Activated CD4-positive, alpha-beta T cell treated with anti-CD3 and anti-CD28 coated beads for 4 hours (primary cell): ENCODE measurements at regions not wholly inside any gene's neighbourhood (a gene's known extent, or its start where the extent isn't known, plus 50 kb on each side); places are given as distances from the start of the nearest gene placed in this dataset.
A peak's percentile ranks its signal among the peaks of the same experiment; 100 is the strongest.

ENCODE experiments used
- DNase-seq, 2 donors: peaks; one replicate each; pipeline ENCODE4 v3.0.0-alpha.2; 2020

DNA sequence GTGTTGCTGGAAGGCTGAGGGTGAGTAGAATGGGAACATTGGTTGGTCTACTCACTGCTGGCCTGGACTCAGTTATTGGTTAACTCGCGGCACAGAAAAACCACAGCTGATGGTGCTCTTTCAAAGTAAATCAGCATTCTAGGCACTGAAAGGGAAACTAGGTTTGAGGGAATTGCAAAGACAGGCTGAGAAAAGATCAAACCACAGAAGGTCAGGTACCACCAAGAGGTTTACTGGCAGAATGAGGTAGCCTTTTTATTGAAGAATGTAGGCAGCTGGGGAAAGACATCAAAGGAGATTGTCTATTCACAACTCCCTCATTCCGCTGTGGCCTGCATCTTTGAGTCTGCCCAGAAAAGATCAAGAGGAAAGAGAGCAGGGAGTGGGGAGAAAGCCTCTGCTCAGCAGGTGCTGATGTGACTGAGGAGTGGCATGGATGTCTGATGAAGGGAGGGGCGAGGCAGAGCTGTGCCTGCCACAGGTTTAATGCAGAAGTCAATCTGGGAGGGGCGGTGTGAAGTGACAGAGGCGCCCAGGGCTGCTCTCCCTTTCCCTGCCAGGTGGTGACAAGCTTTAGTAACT, 255.5 kb downstream of the MAN2A1 start:
- DNase-seq = peak in 1 of 2 donors; percentile 12

DNA sequence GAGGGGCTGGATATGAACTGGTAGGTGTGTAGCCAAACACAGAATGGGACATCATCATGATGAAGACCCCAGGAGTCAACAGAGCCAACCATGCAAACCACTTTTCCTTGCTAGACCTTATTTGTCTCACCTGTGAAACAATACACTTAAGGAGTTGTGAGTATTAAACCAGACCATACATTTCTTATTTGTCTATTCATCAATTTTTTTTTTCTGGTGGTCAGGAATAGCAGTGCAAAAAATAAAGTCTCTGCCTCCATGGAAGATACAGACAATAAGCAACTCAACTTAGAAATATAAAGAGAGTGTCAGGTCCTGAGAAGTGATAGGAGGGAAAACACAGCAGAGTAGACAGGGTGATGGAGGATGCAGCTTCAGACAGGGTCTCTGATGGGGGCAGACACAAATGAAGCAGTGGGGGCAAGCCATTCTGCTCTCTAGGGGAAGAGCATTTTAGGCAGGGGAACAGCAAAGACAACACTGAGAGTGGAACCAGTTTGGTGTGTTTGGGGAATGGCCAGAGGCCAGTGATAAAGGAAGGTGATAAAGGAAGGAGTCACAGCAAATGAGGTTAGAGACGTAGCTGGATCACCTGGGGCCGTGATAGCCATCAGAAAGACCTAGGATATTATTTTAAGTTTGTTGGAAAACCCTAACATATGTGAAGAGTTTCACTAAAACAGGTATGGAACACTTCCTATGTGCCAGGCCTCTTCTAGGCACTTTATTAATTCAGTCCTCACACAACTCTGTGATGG, 256.2 kb downstream of the MAN2A1 start:
- DNase-seq = no peak

DNA sequence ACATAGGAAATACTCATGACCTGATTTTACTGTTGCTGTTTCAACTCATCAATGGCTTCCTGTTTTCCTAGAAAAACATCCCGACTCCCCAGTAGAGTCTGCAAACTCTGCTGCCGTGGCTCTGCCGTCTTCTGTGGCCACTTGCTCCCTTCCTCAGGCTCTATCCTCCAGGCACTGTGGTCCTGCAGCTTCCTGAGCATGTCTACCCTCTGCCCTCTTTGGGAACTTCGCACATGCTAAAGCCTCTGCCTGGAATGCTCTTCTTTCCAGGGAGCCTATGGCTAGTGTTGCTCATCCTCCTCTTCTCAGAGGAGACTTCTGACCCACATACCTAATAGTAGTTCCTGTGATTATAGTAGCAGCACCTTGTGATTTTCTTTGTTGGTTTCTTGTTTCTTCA, 256.9 kb downstream of the MAN2A1 start:
- DNase-seq = no peak

DNA sequence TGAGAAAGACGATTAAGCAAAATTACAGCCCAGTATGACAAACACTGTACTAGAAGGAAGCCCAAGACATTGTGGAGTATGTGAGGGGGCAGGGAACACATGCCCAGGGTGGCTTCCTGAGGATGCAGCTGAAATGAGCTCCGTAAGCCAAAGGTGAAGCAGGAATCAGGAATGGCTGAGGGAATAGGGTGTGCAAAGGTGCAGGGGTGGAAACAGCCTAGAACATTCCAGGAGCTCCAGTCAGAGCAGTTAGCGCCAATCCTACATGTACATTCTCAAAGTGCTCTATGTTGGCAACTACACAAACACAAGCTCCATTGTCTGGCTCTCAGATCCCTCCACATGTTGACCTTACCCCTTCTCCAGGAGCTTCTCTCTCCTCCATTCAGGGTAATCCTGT, 257.9 kb downstream of the MAN2A1 start:
- no peak for DNase-seq

DNA sequence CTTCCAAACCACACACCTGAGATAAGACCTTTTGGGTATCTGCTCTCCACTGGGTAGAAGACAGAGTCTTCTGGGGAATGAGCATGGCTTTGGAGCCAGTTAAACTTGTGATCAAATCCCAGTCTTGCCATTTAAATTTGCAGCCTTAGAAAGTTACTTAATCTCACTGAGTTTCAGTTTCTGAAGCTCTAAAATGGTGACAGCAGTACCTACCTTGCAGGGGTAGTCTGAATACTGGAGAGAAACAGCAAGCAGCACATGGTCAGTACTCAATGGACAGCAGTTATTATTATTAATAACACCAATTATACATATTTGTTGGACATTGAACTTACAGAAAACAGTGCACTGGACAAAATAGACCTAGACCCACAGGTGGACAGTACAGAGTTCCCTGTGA, 260.9 kb downstream of the MAN2A1 start:
- DNase-seq = no peak

DNA sequence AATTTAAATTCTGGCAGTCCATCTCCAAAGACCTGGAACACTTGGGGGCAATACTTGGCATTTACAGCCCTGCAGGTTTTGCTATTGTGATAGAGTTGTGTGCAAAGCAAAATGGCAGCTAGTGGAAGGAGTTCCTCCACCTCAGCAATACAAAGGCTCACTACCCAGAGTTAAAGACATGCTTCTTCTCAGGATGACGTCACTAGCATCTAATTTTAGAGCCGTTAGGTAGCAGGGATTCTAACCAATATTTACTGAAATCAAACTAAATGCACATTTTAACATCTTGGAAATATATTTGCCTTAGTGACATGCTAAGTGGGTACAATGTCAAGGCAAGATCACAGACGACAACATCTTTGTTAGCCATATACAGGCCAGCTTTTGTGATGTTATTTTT, 261.6 kb downstream of the MAN2A1 start:
- no peak for DNase-seq

DNA sequence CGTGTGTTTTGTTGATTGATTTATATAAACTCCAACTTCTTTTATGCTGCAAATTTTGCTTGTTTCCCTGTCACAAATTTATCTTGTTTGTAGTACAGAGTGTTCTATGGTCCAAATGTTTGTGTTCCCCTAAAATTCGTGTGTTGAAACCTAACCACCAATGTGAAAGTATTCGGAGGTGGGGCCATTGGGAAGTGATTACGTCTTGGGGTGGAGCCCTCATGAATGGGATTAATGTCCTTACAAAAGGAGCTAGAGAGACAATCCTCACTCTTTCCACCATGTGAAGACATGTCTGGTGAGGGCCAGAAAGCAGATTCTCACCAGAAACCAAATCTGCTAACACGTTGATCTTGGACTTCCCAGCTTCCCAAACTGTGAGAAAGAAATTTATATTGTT, 262.0 kb downstream of the MAN2A1 start:
- no peak for DNase-seq

DNA sequence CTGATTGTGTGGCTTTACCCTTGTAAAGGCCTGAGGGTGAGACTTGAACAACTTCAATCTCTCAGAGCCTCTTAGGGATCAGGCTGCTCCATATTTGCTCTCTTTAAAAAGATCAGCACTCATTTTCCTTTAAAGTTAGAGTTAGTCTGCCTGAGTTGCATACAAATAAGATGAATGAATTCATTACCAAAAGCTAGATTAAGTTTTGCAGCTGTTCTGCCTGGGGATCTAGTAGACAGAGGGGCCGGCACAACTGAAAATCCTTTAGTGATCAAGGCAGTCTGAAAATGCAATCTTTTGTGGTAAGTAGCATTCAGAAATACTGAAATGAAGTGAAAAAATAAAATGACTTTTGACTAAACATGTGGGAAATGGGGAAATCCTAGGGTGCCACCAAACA, 264.0 kb downstream of the MAN2A1 start:
- no peak for DNase-seq

DNA sequence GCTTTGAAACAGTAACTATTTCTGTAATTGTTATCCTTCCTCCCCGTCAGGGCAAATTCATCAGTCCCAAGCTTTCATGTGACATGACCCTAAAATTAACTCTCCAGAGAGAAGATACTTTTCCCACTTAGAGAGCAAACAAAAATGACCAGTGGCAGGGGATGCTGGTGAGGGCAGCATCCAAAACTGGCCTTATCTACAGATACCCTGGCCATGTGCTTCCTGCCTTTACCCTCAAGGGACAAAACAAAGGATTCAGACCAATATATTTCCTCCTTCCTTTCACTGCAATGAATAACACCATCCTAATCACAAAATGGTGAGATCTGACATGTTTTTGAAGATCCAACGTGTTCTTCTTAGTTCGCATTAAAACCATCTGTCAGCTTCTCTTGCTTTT, 267.2 kb downstream of the MAN2A1 start:
- no peak for DNase-seq

DNA sequence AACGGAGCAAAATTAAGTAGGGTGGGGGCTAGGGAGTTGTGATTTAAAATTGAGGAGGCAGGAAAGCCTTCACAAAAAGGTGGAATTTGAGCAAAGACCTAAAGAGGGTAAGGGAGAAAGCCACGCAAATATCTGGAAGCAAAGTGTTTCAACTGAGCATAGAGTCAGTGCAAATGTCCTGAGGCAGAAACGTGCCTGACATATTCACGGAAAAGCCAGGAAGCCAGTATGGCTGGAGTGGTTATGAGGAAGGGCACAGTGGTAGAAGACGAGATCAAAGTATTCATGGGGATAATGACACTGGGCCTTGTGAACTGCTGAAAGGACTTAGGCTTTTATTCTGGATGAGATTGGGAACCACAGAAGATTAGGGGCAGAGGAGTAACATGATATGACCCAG, 268.4 kb downstream of the MAN2A1 start:
- DNase-seq = no peak

DNA sequence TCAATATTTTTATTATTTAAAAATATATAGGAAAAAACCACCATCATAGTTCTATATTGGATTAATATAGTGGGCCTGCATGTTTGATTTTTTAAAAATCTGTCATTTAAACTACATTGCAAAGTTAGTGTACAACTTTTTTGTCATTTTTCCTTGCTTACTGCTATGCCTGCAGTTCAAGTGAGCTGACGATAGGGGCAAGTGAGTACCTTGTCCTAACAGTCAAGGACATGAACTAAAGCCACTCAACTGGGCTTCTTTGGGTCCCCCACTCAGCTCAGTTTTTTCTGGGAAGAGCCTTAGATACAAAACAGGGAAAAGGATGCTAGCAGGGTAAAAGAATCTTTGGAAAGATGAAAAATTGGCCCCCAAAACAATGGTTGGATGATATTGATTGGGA, 269.9 kb downstream of the MAN2A1 start:
- DNase-seq = no peak

DNA sequence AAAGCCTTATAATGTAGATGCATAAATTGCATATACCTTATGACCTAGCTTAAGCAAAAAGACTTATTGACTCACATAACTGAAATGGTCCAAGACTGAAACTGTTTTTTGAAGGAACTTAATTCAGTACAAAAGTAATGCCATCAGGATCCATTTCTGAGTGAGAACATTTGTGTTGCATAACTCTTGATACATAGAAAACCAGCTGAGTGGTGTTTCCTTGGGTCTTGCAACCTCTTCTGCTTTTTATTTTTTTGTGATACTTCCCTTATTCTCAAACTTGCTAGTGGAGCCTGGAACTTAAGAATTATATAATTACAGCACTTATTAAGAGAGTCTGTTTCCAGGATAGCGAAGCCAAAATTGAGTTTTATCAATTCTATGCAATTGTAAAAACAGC, 272.0 kb downstream of the MAN2A1 start:
- DNase-seq = no peak

DNA sequence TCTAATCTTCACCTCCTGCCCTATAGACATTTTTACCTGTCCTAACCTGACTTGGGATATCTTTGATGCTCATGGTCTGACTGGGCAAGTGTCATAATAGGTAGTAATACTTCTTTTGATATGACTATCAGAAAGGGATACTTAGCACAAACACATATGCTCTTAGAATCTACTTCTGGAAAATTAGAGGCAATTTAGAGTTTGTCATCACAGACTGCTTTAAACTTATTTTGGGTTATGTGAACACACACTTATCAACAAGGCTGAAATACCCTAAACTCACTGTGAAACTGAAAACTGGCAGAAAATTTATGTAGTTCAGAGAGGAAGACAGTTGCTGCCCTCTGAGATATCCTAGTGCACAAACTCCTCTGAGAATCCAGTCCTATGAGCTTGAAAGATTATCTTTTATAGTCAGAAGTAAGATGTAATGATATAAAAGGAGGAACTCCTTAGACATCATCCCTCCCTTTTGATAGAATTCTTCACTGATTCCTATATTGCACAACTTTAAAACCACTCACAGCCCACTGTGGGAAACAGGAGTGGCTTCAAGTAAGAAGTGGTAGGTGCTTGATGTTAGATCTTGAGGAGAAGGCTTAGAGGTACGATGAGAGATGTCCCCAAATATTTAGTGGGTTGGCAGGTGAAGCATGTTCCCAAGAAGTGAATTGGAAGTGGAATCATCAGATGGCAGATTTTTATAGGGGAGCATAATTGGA, 273.3 kb downstream of the MAN2A1 start:
- DNase-seq = no peak

DNA sequence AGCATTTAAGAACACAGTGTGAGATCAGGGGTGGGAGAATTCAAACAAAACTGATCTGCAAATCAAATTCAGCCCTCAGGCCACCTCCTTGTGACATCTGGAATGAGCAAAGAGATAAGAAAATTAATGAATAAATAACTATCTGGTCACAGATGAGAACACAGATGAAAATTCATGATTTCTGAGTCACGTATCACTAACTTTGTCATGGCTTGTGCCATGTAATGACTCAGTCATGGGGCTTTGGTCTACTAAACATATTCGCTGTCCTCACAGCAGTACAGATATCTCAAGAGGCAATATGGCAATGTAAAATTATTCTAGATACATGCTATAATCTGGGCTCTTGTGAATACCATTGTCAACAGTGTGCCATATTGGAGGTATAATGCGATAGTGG, 274.4 kb downstream of the MAN2A1 start:
- no peak for DNase-seq

DNA sequence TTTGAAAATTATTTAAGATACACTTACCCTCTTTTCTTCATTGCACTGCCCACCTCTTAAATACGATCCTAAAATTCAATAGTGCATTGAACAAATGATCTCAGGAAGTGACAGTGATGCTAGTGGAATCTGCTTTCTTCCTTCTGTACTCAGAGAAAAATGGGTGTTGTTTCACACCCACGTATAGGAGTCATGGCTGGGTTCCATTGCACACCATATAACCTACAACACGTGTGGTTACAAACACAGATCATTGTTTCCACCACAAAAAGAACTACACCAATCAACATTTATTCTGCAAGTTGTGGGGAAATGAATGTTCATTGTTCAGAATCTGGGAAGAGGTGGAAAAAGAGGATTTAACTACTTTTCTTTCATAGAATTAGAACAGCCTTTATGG, 275.9 kb downstream of the MAN2A1 start:
- DNase-seq = no peak

DNA sequence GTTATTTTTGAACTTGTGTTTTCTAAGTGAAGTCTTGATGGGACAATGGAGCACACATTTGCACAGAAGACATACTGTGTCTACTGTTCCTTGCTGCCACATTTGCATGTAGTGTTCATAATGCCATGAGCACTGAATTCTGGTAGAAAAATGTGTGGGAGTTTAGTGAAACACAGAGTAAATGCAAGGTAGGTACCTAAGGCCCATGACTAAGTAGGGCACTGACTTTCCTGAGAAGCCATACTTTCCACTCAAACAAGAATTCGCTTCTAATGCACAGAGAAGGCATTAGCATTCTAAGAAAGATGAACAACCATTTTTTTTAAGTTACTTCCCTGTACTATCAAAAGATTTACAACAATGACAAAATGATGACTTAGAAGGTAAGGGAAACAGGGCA, 282.2 kb downstream of the MAN2A1 start:
- DNase-seq = no peak

DNA sequence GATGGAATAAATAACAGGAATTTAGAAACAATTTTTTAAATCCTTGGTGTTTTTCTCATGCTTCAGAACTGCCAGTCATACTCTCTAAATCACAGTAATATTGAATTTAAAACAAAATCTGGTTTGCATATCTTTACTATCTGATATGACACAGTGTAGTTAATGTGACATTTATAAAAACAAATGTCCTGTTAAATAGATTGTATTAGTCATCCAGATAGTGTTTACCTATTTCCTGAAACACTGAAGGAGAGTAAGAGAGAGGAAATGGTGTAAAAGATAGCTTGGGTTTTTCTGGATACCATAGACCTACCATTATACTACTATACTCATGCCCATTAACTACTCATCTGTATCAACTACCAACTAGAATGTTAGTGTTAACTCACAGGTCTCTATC, 292.3 kb downstream of the MAN2A1 start:
- no peak for DNase-seq

DNA sequence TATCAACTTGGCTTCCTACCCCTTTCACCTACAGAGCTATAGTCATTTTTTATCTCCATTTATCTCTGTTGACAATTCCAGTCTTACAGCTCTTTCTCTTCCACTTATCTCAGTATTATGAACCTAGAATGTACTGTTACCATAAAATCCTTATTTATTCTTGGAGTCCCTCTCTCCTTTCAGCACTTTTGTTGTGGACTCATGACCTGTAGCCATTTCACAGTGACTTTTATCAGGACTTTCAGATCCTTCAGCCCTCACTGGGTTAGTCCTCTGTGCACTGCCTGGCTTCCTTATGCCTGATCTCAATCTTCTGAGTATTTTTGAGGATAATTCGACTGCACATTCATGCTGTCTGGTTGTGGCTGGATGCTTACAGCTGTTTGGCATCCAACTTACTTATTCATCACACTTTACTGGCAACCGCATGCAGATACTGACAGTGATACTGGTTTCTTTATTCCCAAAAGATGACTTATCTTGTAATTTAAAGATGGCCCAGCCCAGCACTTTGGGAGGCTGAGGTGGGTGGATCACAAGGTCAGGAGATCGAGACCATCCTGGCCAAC, 293.3 kb downstream of the MAN2A1 start:
- no peak for DNase-seq

DNA sequence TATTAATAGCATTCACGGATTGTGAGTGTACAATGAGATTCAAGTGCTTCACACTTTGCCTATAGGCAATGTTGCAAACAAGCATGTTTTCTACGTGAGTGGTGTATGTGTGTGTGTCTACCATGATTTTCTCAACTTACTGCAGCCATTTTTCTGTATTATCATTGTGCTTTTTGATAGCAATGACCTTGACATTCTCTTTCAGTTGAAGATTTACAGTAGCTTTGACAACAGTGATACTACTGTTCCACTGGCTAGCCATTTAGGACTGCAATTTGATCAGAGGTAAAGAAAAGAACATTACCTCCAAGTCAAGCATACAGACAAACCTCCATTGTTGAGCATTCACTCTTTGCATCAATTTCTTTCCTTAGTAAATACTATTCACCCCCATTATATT, 297.0 kb downstream of the MAN2A1 start:
- no peak for DNase-seq

DNA sequence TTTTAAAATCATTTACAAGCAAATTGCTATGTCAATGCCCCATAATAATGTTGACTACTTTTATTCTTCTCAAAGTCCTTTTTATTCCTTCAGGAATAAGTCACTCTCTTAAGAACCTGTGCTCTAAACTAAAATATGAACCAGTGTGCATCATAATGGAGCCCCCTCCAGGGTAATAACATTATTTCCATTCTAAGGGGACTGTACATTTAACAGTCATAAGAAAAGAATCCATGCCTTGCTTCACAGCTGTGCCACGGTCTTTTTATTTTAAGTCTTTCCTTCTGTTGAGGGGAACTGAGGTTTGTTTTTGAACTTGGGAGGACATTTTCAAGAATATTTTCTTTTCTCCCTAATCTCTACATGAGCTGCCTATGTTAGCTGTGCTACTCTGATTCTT, 297.6 kb downstream of the MAN2A1 start:
- DNase-seq = no peak

DNA sequence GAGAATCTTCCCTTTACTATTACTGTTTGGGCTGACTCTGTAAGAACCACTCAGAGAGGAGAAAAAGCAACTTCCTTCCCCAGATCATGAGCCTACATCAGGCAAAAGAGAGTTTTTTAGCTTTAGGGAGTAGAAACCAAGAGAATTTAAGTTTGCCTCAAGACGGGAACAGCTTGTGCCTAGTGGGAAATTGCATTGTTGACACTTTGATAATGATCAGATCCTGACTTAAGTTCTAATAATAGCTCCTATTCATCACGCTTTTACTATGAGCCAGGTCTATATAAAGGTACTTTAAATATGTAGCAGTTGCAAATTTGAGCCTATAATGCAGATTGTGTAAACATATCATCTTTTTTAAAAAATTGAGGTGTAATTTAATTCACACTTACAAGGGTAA, 298.2 kb downstream of the MAN2A1 start:
- no peak for DNase-seq

DNA sequence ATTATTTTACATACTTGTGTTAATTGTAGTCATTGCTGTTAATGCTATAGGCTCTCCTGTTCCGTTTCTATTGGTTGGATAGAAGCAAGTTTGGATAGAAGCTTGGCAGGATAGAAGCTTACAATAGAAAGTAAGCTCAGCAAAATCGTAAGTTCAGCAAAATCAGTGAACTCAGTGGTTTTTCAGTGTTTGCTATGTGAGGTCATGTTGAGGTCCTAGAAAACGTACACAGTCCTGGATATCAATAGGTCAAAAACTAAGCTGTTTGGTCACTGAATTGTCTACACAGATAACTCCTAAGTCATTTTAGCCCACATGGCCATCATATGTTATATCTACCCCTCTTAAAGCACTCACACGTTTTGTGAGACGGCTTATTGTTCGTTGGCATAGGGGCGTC, 299.4 kb downstream of the MAN2A1 start:
- DNase-seq = no peak

DNA sequence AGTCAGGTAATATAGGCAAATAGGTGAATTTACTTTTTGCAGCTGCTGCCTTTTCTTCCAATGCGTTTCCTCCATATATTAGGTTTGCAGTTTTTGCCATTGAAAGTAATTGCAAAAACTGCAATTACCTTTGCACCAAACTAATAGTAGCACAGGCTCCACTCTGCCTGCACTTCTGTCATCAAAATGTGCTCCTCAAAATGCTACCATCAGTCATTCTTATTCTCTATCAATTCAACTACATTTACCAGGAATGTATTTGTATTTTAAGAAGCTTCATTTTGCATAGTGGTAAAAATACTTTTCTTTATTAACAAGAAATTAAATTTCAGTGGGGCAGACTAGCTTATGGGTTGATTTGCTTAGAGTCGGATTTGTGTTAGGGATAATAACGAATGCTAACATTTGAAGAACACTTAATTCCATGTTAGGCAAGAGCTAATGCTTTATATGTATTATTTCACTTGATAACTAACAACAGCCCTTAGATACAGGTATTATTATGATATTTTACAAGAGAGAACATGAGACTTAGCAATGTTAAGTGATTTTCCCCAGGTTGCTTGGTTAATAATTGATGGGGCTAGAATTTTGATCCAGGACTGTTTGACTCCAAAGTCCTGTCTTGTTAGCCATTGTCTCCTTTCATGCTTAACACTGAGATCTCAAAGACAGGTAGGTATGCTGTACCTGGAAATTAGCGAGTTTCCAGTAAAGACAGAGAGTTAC, 300.4 kb downstream of the MAN2A1 start:
- DNase-seq = no peak
